ENCODE measurements at regions not wholly inside any gene's neighbourhood (a gene's known extent, or its start where the extent isn't known, plus 50 kb on each side); places are given as distances from the start of the nearest gene placed in this dataset.
"Not testable (repeated sequence)": the region's sequence is repeated elsewhere in the genome, so short reads cannot be mapped to it uniquely, and the experiment has no call there.

GRCh38 chr5:176747670-176748072 lies 62.7 kb upstream of the UNC5A start:
- DNase-seq (ENCODE audit: low spot score), result no peak

- no peak for DNase-seq (ENCODE audit: low spot score)
These were observed 62.0 kb upstream of the UNC5A start for GRCh38 chr5:176748073-176748966.

GRCh38 chr5:176748967-176749935 lies 61.1 kb upstream of the UNC5A start:
- DNase-seq (ENCODE audit: low spot score), result no peak

GRCh38 chr5:176750144-176750543 lies 60.2 kb upstream of the UNC5A start:
- DNase-seq (ENCODE audit: low spot score), result no peak

GRCh38 chr5:176754376-176754973 lies 55.9 kb upstream of the UNC5A start:
- no peak for DNase-seq (ENCODE audit: low spot score)

GRCh38 chr5:176755593-176755992 lies 54.8 kb upstream of the UNC5A start:
- DNase-seq (ENCODE audit: low spot score), result not testable (repeated sequence)

- DNase-seq (ENCODE audit: low spot score), result not testable (repeated sequence)
These were observed 52.8 kb upstream of the UNC5A start for GRCh38 chr5:176757569-176757968.
